ENCODE measurements at regions not wholly inside any gene's neighbourhood (a gene's known extent, or its start where the extent isn't known, plus 50 kb on each side); places are given as distances from the start of the nearest gene placed in this dataset.

DNA sequence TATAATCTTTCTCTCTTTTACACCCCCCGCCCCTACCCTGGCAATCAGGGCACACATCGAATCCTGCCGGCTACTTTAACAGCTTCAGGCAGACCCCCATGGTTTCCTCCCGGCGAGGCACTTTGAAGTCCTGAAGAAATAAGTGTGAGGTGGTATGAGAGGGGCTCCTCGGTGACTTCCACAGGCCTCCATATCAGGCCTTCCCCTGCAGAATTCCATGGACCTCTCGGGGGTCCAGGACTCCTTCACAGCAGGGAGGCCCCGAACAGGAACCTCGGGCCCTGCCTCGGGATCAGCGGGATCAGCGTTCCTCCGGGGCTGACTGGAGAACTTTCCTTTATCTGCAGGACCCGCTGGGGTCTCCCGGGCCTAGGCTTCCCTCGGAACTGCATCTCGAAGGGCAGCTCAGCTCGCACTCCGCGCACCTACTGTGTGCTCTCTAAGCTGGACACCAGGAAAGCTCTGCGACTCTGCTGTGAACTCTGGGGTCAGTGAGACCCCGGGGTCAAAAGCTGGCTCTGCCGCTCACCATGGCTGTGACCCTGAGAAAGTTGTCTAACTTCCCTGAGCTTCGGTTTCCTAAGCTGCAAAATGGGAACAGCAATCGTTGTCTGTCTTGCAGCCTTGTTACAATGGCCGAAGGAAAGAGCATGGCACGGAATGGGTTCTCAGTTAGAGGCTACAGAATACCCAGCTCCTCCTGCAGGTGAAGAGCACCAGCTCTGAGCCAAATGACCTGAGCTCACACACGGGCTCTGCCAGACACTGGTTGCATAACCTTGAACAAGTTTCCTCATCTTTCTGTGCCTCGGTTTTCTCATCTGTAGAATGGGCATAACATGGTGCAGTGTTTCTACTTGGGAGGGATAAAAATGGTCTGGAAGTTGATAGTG, 97.4 kb upstream of the ID2 start:
- Histone ChIP-seq H3F3A (ENCODE audit: insufficient read depth, low read length, poor library complexity, severe bottlenecking) (no peaks in the 10 kb centered on the region), H3K9me2 (ENCODE audit: insufficient read depth, low read length) (no peaks in the 10 kb centered on the region), H3K4me3 (ENCODE audit: low read length) (no peak overlapping the region), H3K36me3 (ENCODE audit: insufficient read depth, low read length) (no peaks in the 10 kb centered on the region), H3K27me3 (ENCODE audit: insufficient read depth, low read depth, low read length) (no peaks in the 10 kb centered on the region), H4K20me1 (ENCODE audit: insufficient read depth) (no peaks in the 10 kb centered on the region), H3K9me3 (ENCODE audit: low read length) (no peaks in the 10 kb centered on the region), H3K27ac (ENCODE audit: low read length) (no peak overlapping the region), H3K79me2 (replicated peaks; ENCODE audit: insufficient read depth, low read length) (no peaks in the 10 kb centered on the region), H2AFZ (ENCODE audit: low read depth, low read length) (no peak overlapping the region), H3K9ac (ENCODE audit: low read length) (no peak overlapping the region), H3K4me2 (ENCODE audit: low read length) (no peak overlapping the region)
- TF ChIP-seq, protein P1, sequence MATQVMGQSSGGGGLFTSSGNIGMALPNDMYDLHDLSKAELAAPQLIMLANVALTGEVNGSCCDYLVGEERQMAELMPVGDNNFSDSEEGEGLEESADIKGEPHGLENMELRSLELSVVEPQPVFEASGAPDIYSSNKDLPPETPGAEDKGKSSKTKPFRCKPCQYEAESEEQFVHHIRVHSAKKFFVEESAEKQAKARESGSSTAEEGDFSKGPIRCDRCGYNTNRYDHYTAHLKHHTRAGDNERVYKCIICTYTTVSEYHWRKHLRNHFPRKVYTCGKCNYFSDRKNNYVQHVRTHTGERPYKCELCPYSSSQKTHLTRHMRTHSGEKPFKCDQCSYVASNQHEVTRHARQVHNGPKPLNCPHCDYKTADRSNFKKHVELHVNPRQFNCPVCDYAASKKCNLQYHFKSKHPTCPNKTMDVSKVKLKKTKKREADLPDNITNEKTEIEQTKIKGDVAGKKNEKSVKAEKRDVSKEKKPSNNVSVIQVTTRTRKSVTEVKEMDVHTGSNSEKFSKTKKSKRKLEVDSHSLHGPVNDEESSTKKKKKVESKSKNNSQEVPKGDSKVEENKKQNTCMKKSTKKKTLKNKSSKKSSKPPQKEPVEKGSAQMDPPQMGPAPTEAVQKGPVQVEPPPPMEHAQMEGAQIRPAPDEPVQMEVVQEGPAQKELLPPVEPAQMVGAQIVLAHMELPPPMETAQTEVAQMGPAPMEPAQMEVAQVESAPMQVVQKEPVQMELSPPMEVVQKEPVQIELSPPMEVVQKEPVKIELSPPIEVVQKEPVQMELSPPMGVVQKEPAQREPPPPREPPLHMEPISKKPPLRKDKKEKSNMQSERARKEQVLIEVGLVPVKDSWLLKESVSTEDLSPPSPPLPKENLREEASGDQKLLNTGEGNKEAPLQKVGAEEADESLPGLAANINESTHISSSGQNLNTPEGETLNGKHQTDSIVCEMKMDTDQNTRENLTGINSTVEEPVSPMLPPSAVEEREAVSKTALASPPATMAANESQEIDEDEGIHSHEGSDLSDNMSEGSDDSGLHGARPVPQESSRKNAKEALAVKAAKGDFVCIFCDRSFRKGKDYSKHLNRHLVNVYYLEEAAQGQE (IDR thresholded peaks at IDR 0.05; ENCODE audit: borderline replicate concordance): no peak
- TF ChIP-seq, protein P2, sequence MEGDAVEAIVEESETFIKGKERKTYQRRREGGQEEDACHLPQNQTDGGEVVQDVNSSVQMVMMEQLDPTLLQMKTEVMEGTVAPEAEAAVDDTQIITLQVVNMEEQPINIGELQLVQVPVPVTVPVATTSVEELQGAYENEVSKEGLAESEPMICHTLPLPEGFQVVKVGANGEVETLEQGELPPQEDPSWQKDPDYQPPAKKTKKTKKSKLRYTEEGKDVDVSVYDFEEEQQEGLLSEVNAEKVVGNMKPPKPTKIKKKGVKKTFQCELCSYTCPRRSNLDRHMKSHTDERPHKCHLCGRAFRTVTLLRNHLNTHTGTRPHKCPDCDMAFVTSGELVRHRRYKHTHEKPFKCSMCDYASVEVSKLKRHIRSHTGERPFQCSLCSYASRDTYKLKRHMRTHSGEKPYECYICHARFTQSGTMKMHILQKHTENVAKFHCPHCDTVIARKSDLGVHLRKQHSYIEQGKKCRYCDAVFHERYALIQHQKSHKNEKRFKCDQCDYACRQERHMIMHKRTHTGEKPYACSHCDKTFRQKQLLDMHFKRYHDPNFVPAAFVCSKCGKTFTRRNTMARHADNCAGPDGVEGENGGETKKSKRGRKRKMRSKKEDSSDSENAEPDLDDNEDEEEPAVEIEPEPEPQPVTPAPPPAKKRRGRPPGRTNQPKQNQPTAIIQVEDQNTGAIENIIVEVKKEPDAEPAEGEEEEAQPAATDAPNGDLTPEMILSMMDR (IDR thresholded peaks at IDR 0.05; ENCODE audit: poor library complexity, severe bottlenecking): no peak
- no peak for TF ChIP-seq SMC3 (conservative IDR thresholded peaks at IDR 0.05; ENCODE audit: poor library complexity)
- no peak for TF ChIP-seq TAF1 (IDR thresholded peaks at IDR 0.05; ENCODE audit: low read depth)

DNA sequence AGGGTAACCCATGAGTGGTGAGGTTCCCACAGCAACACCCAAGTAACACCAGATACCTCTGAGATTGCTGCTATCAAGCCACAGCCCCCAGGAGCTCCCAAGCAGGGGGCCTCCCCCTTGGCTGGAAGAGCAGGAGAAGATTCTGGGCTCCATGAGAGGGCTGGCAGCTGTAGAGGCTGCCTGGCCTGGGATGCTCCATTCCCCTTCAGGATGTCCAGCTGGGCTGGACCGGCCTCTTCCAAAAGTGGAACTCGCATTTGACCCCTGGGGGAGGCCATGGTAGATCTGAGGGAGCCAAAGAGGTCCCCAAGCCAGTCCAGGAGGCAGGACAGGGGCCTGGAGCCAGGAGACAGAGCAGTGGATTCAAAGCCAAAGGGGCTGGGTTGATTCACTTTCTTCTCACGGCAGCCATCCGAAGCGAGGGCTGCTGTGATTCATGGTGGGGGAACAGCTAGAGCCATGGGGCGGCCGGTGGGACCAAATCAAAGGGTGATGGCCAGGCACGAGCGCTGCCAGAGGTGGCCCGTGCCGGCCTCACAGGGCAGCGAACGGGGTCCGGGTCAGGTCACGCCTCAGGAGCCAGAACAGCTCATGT, 95.3 kb upstream of the ID2 start:
- Histone ChIP-seq H3K4me3 (ENCODE audit: low read length) (no peak overlapping the region), H3K9ac (ENCODE audit: low read length) (no peak overlapping the region), H3K27ac (ENCODE audit: low read length) (no peak overlapping the region), H3K9me2 (ENCODE audit: insufficient read depth, low read length) (no peaks in the 10 kb centered on the region), H3K27me3 (ENCODE audit: insufficient read depth, low read depth, low read length) (no peaks in the 10 kb centered on the region), H3K9me3 (ENCODE audit: low read length) (no peaks in the 10 kb centered on the region), H4K20me1 (ENCODE audit: insufficient read depth) (no peaks in the 10 kb centered on the region), H3K79me2 (replicated peaks; ENCODE audit: insufficient read depth, low read length) (no peaks in the 10 kb centered on the region), H3K4me2 (ENCODE audit: low read length) (no peak overlapping the region), H3K36me3 (ENCODE audit: insufficient read depth, low read length) (no peaks in the 10 kb centered on the region), H3F3A (ENCODE audit: insufficient read depth, low read length, poor library complexity, severe bottlenecking) (no peaks in the 10 kb centered on the region), H2AFZ (ENCODE audit: low read depth, low read length) (no peak overlapping the region)
- TF ChIP-seq SMC3 (conservative IDR thresholded peaks at IDR 0.05; ENCODE audit: poor library complexity): no peak
- TF ChIP-seq, protein P2 (IDR thresholded peaks at IDR 0.05; ENCODE audit: poor library complexity, severe bottlenecking): no peak
- TF ChIP-seq, protein P1 (IDR thresholded peaks at IDR 0.05; ENCODE audit: borderline replicate concordance): no peak
- no peak for TF ChIP-seq EP300 (conservative IDR thresholded peaks at IDR 0.05; ENCODE audit: poor library complexity, severe bottlenecking)
- TF ChIP-seq EZH2 (IDR thresholded peaks at IDR 0.05; ENCODE audit: borderline replicate concordance, insufficient read depth, low read length, poor library complexity, severe bottlenecking): no peak
- TF ChIP-seq POLR2AphosphoS5 (IDR thresholded peaks at IDR 0.05): no peak
- TF ChIP-seq RAD21 (conservative IDR thresholded peaks at IDR 0.05): no peak
- no peak for TF ChIP-seq MXI1 (conservative IDR thresholded peaks at IDR 0.05; ENCODE audit: poor library complexity, severe bottlenecking)
- TF ChIP-seq TAF1 (IDR thresholded peaks at IDR 0.05; ENCODE audit: low read depth): no peak

All from neural cell (in vitro differentiated cells).